ENCODE measurements at regions not wholly inside any gene's neighbourhood (a gene's known extent, or its start where the extent isn't known, plus 50 kb on each side); places are given as distances from the start of the nearest gene placed in this dataset.

GRCh38 chr16:72664056-72664508, 383.8 kb downstream of the ZFHX3 start:
- WGBS, 2 experiments (ENCODE audit: extremely low coverage in 1 of 2, insufficient coverage in 1 of 2, insufficient read length in 1 of 2, insufficient replicate concordance in 2 of 2, low coverage in 1 of 2, low lambda C conversion rate in 2 of 2, missing lambda C conversion rate in 1 of 2) = 6% methylated on average over 18 of the region's 18 CpGs; no CpG with 5 or more reads in 1 of the 2 experiments
- FAIRE-seq (no peak), DNase-seq (ENCODE audit: low read depth in 1 of 2, low spot score in 2 of 2) (no peak)
- 0 out of 2 replicates have a peak overlapping the region, but pooled peaks have one; percentile 95 for H4K8ac ChIP-seq (ENCODE audit: extremely low read depth, insufficient read depth, low read length)
- CTCF ChIA-PET (ENCODE audit: partially characterized antibody) = interaction anchor here (0.7 to 1.3 kb wide), 2 partner anchors 183 to 1608 kb away, joined by 3 read pairs; no protein-coding TSS in a partner anchor
- H4K91ac ChIP-seq (replicated peaks; ENCODE audit: insufficient read length, low read length) = no peak overlapping the region
- H4K20me1 ChIP-seq (replicated peaks in 1 of 2; ENCODE audit: control insufficient read depth in 1 of 2, insufficient read depth in 2 of 2, low read length in 2 of 2) = no peaks in the 10 kb centered on the region
- H2BK120ac ChIP-seq (replicated peaks; ENCODE audit: low read depth, low read length) = no peak overlapping the region
- H3K27ac ChIP-seq (ENCODE audit: low read depth, low read length) = peak overlapping the region; percentile 85
- peak overlapping the region; percentile 34 to 95 (median 80) for H3K9ac ChIP-seq (replicated peaks in 1 of 4; ENCODE audit: extremely low read depth in 1 of 4, low read depth in 3 of 4, low read length in 3 of 4)
- no peak overlapping the region; the same call in 1 of the 2 replicates for H2BK5ac ChIP-seq (ENCODE audit: low read depth, low read length)
- peaks cover 0 to 47% of the 10 kb centered on the region in 2 experiments; a peak in 2 of 4 replicates for H3K79me2 ChIP-seq (ENCODE audit: control insufficient read depth in 1 of 2, insufficient read depth in 2 of 2, low read length in 2 of 2)
- no peak overlapping the region for H2BK20ac ChIP-seq (ENCODE audit: low read length)
- H3K79me1 ChIP-seq (ENCODE audit: low read depth, low read length) = peaks cover 3% of the 10 kb centered on the region; the same call in 1 of the 2 replicates
- TF ChIP-seq KDM4A (IDR thresholded peaks at IDR 0.05; ENCODE audit: low read depth, low read length, severe bottlenecking) (peak; percentile 7), TAF1 (IDR thresholded peaks at IDR 0.05; ENCODE audit: low read depth, low read length) (no peak), CHD1 (IDR thresholded peaks at IDR 0.05; ENCODE audit: low read depth, low read length) (no peak), FOSL1 (IDR thresholded peaks at IDR 0.05; ENCODE audit: insufficient read depth, low read depth, low read length) (no peak), GTF2F1 (IDR thresholded peaks at IDR 0.05; ENCODE audit: borderline replicate concordance, low read depth, low read length) (no peak)
- no peaks in the 10 kb centered on the region; a peak in 1 of 7 replicates for H3K27me3 ChIP-seq (replicated peaks in 1 of 4; ENCODE audit: control insufficient read depth in 3 of 4, extremely low read depth in 1 of 4, insufficient read depth in 3 of 4, low read length in 3 of 4)
- no peak overlapping the region for H2BK15ac ChIP-seq (ENCODE audit: low read length)
- POLR2A ChIA-PET (ENCODE audit: partially characterized antibody) = interaction anchor here (0.8 to 2.4 kb wide), 7 partner anchors 11 to 64 kb away, joined by 3 to 8 read pairs (median 5); no protein-coding TSS in a partner anchor
- H4K5ac ChIP-seq (ENCODE audit: insufficient read length, low read depth, low read length) = no peak overlapping the region
- H3K18ac ChIP-seq (ENCODE audit: extremely low read depth, low read length) = no peak overlapping the region
- peak overlapping the region; percentile 32 for H3K56ac ChIP-seq (replicated peaks; ENCODE audit: insufficient read length, low read depth, low read length)
- peak overlapping the region; percentile 35 for H3K14ac ChIP-seq (ENCODE audit: insufficient read length)
- H3K4me1 ChIP-seq (replicated peaks in 1 of 4; ENCODE audit: control insufficient read depth in 3 of 4, insufficient read depth in 4 of 4, low read length in 3 of 4) = peaks cover 0 to 4% (median 0%) of the 10 kb centered on the region in 4 experiments; a peak in 2 of 7 replicates
- no peak overlapping the region for H3K4ac ChIP-seq (replicated peaks; ENCODE audit: insufficient read length, low read depth, low read length)
- H3K9me3 ChIP-seq (ENCODE audit: insufficient read depth in 2 of 2, low read depth in 1 of 2, low read length in 1 of 2) = no peaks in the 10 kb centered on the region
- peak overlapping the region; percentile 83 to 100 (median 89) for H3K4me3 ChIP-seq (ENCODE audit: extremely low read depth in 1 of 4, insufficient read depth in 2 of 4, low read depth in 3 of 4, low read length in 4 of 4)
- H3K23me2 ChIP-seq (ENCODE audit: low read depth, low read length) = peaks cover 5% of the 10 kb centered on the region
- no peaks in the 10 kb centered on the region for H3K36me3 ChIP-seq (ENCODE audit: control insufficient read depth in 2 of 4, insufficient read depth in 4 of 4, low read length in 3 of 4)
- peak overlapping the region; percentile 74 for H2AFZ ChIP-seq (ENCODE audit: low read length)
- H2BK12ac ChIP-seq (ENCODE audit: low read depth, low read length) = no peak overlapping the region; the same call in 1 of the 2 replicates
- H3K4me2 ChIP-seq (ENCODE audit: insufficient read depth in 1 of 2, low read depth in 2 of 2, low read length in 2 of 2) = peak overlapping the region; percentile 78 to 99
- H3K23ac ChIP-seq (ENCODE audit: insufficient read length) = no peak overlapping the region
- H2AK5ac ChIP-seq (ENCODE audit: low read depth, low read length) = no peak overlapping the region
